Astrocyte of the spinal cord (primary cell): ENCODE measurements at regions not wholly inside any gene's neighbourhood (a gene's known extent, or its start where the extent isn't known, plus 50 kb on each side); places are given as distances from the start of the nearest gene placed in this dataset.

Experiments used
- DNase-seq: peaks from one replicate; pipeline ENCODE4 v3.0.0; 2011; ENCODE audit warnings: low read depth, low spot score
- H3K4me3 ChIP-seq: 2 replicates; pipeline ENCODE4 v1.5.1; 2011; ENCODE audit warnings: low read depth, mild to moderate bottlenecking, low read length, moderate library complexity
- CTCF ChIP-seq: IDR thresholded peaks from 2 replicates; pipeline ENCODE4 v1.5.1; 2012; ENCODE audit warnings: low read depth, mild to moderate bottlenecking, low read length, inconsistent platforms
- in situ Hi-C: cut with HindIII; loops from 2 replicates; pipeline ENCODE4 v1.10.0; 2017; ENCODE audit warnings: low sequenced_read_pairs

DNA sequence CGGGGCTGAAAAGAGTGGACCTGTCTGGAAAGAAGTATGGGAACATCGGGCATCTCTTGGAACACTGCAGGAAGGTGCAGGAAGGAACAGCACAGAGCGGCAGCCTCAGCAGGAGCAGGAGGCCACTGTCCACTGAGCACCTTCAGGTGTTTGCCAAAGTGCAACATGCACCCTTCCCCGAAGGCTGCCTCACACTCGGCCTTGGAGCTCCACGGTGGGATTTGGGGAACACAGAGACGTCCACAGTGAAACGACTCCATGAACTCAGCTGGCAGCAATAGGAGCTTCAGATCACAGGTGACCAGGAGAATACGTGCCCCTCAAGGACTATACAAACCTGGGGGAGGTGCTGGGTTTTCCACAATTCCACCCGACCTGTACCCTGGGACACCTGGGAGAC, 140.3 kb upstream of the RET start:
- no peak for TF ChIP-seq CTCF
- H3K4me3 ChIP-seq, result no peak overlapping the region
- in situ Hi-C loops, result no loop called here
- no peak for DNase-seq

GRCh38 chr10:42937048-42937447, 139.8 kb upstream of the RET start:
- DNase-seq, result no peak
- in situ Hi-C loops, result no loop called here
- no peak overlapping the region for H3K4me3 ChIP-seq
- TF ChIP-seq CTCF, result no peak

DNA sequence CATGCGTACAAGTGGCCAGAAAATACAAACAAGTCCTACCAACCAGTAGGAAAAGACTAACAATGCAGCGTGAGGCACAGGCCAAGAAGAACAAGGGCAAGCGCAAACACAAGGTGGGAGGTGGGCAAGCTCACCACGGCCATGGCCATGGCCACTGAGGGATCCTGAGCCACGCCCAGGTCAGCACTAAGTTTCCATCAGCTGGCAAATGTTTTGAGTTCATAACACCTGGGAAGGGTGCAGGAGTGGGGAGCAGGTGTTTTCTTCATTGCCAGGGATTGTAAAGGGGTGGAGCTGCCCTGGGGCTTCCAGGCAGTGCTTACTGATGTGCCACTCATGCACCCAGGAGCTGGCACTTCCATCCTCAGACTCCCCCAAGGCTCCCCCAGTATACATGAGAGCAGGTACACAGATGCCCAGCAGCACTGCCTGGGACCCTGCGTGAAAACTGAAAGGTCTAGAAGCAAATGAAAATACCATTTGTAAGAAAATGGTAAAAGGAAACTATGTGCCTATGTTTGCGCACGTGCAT, 139.2 kb upstream of the RET start:
- no peak for DNase-seq
- no peak overlapping the region for H3K4me3 ChIP-seq
- in situ Hi-C loops, result no loop called here
- no peak for TF ChIP-seq CTCF

DNA sequence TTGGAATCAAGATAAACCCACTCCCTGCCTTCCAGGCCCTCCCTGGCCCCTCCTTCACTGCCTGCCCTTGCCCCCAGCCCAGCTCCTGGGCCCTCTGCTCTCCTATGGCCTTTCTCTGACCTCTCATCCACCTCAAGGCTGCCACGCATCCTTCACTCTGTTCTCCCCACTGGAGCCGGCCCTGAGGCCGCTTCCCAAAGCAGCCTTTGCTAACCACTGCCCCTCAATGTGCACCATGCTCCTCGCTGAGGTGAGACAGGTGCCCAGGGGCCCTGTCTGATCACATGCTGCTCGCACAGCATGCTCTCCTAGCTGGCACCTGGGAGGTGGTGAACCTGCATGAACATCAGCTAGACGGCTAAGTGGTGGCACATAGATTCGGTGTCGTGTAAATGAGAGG, 138.5 kb upstream of the RET start:
- no peak for DNase-seq
- in situ Hi-C loops, result no loop called here
- TF ChIP-seq CTCF, result no peak
- H3K4me3 ChIP-seq, result no peak overlapping the region

DNA sequence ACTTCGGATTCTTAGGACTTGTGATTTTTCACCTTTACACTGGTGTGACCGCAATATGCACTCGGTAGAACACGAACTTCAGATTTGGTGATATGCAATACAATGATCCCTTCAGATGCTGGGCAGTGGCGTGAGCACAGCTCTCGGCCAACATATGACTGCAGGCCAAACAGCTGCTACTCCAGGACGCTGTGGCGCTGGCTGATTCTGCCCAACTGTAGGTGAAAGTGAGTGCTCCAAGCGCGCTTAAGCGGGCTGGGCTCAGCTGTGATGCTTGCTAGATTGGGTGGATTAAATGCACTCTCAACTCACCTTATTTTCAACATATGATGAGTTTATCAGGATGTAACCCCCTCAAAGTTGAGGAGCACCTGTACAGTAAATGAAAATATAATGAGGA, 137.6 kb upstream of the RET start:
- in situ Hi-C loops, result no loop called here
- DNase-seq, result no peak
- no peak for TF ChIP-seq CTCF
- no peak overlapping the region for H3K4me3 ChIP-seq

GRCh38 chr10:42939685-42940366, 137.0 kb upstream of the RET start:
- TF ChIP-seq CTCF, result no peak
- H3K4me3 ChIP-seq, result no peak overlapping the region
- in situ Hi-C loops, result no loop called here
- no peak for DNase-seq
